HepG2 (cell line): ENCODE measurements at regions not wholly inside any gene's neighbourhood (a gene's known extent, or its start where the extent isn't known, plus 50 kb on each side); places are given as distances from the start of the nearest gene placed in this dataset.

Source experiments
- ATAC-seq: fragments of 200-7000 bp; cut with Tn5 transposase; 3 replicates; pipeline ENCODE4 v1.9.1; 2020; ENCODE audit warnings: mild to moderate bottlenecking, moderate library complexity
- BruUV-seq: library from RNA; stranded (reverse); fragments of 400-500 nt; replicated peaks from 2 replicates; lab custom pipeline; 2021; lab: Mats Ljungman, UMichigan
- CTCF ChIA-PET: fragments of 300-600 bp; formaldehyde crosslinking; extraction: SDS; loops from one replicate; lab custom pipeline; 2021; ENCODE audit warnings: low total read pairs, inconsistent platforms, low intra/inter-chr PET ratio; lab: Yijun Ruan, JAX
- POLR2A ChIA-PET: fragments of 350-600 bp; sonication (Branson Sonifier 250); formaldehyde crosslinking; loops from one replicate; lab custom pipeline; 2020; ENCODE audit warnings: antibody characterized with exemption, inconsistent platforms; lab: Yijun Ruan, JAX
- DNase-seq: peaks from one replicate; pipeline ENCODE4 v3.0.0-alpha.2; 2015; ENCODE audit warnings: low spot score
- FAIRE-seq: peaks from 3 replicates; lab custom pipeline; 2011; peaks lifted over from hg19 to GRCh38; lab: Jason Lieb, UNC
- H2AFZ ChIP-seq: one replicate; pipeline ENCODE4 v1.6.1; 2011; ENCODE audit warnings: low read length, inconsistent platforms
- H3K27ac ChIP-seq: fragments of 300-600 bp; 3 replicates; pipeline ENCODE4 v1.8.0; 2011; ENCODE audit warnings: mixed run types, mild to moderate bottlenecking, mixed read lengths, low read length, inconsistent platforms; ENCODE audit not compliant: insufficient read depth; ENCODE audit errors: extremely low read length
- H3K27me3 ChIP-seq, 2 experiments: fragments of 200-600 bp in 1 of 2; 2 replicates in 1 of 2; 3 replicates in 1 of 2; pipeline versions ENCODE4 v1.6.0 to v1.8.0; 2011; ENCODE audit warnings: low read length in 2 of 2, mild to moderate bottlenecking in 2 of 2, moderate library complexity in 2 of 2, inconsistent platforms in 1 of 2; ENCODE audit not compliant: insufficient read depth in 2 of 2, control insufficient read depth in 1 of 2
- H3K36me3 ChIP-seq, 2 experiments: fragments of 200-600 bp in 1 of 2; replicated peaks in 1 of 2; 2 replicates in 1 of 2; 3 replicates in 1 of 2; pipeline versions ENCODE4 v1.5.1 to v1.8.0; 2011; ENCODE audit warnings: low read length in 2 of 2, inconsistent platforms in 1 of 2; ENCODE audit not compliant: insufficient read depth in 2 of 2, control insufficient read depth in 1 of 2
- H3K4me1 ChIP-seq: 2 replicates; pipeline ENCODE4 v1.5.1; 2012; ENCODE audit warnings: low read length, inconsistent platforms; ENCODE audit not compliant: insufficient read depth
- H3K4me2 ChIP-seq: 2 replicates; pipeline ENCODE4 v1.6.0; 2011; ENCODE audit warnings: low read depth, low read length, inconsistent platforms
- H3K4me3 ChIP-seq, 3 experiments: fragments of 200-600 bp in 1 of 3; sonication (generic), shearing (Covaris generic) in 1 of 3; replicated peaks in 1 of 3; 2 replicates each; pipeline ENCODE4 v1.5.1; 2011 to 2016; ENCODE audit warnings: low read length in 3 of 3, inconsistent platforms in 2 of 3, low read depth in 2 of 3, mild to moderate bottlenecking in 2 of 3, control low read depth in 1 of 3, mixed read lengths in 1 of 3; ENCODE audit not compliant: insufficient read depth in 1 of 3
- H3K79me2 ChIP-seq: one replicate; pipeline ENCODE4 v1.6.1; 2011; ENCODE audit warnings: low read length, inconsistent platforms; ENCODE audit not compliant: insufficient read depth
- H3K9ac ChIP-seq: 2 replicates; pipeline ENCODE4 v1.6.0; 2011; ENCODE audit warnings: mild to moderate bottlenecking, low read depth, low read length, inconsistent platforms; ENCODE audit not compliant: insufficient read depth
- H3K9me3 ChIP-seq: 2 replicates; pipeline ENCODE4 v1.5.1; 2012; ENCODE audit warnings: mild to moderate bottlenecking, low read length
- H4K20me1 ChIP-seq: 2 replicates; pipeline ENCODE4 v1.6.0; 2011; ENCODE audit warnings: inconsistent platforms, mild to moderate bottlenecking, low read length, moderate library complexity; ENCODE audit not compliant: insufficient read depth
- ATF2 ChIP-seq: sonication (generic); formaldehyde crosslinking; IDR thresholded peaks from 2 replicates; pipeline ENCODE4 v1.4.0; 2020; ENCODE audit warnings: missing genetic modification reagents
- BCLAF1 ChIP-seq: fragments of 450-650 bp; IDR thresholded peaks from 2 replicates; pipeline ENCODE4 v1.6.1; 2017; ENCODE audit warnings: mild to moderate bottlenecking
- FOXP1 ChIP-seq, 2 experiments: fragments of 450-650 bp in 1 of 2; IDR thresholded peaks; 2 replicates each; pipeline ENCODE4 v1.6.1; 2017 to 2018; ENCODE audit warnings: antibody characterized with exemption in 1 of 2
- GZF1 ChIP-seq: sonication (generic); formaldehyde crosslinking; IDR thresholded peaks from 2 replicates; pipeline ENCODE4 v1.5.1; 2020; ENCODE audit warnings: mild to moderate bottlenecking, missing genetic modification reagents
- HCFC1 ChIP-seq: fragments of 150-350 bp; IDR thresholded peaks from 2 replicates; pipeline ENCODE4 v1.6.1; 2014; ENCODE audit warnings: low read depth, low read length
- MED13 ChIP-seq: sonication (generic); formaldehyde crosslinking; IDR thresholded peaks from 2 replicates; pipeline ENCODE4 v1.5.0; 2020; ENCODE audit warnings: missing genetic modification reagents
- PHF8 ChIP-seq: sonication (generic); formaldehyde crosslinking; IDR thresholded peaks from 2 replicates; pipeline ENCODE4 v1.5.0; 2020; ENCODE audit warnings: missing genetic modification reagents
- SKI ChIP-seq: fragments of 450-650 bp; IDR thresholded peaks from one replicate; pipeline ENCODE4 v1.6.1; 2018; ENCODE audit warnings: mild to moderate bottlenecking; ENCODE audit not compliant: partially characterized antibody
- TRIM22 ChIP-seq: fragments of 450-650 bp; IDR thresholded peaks from 2 replicates; pipeline ENCODE4 v1.6.1; 2017
- ZIK1 ChIP-seq: sonication (generic); formaldehyde crosslinking; IDR thresholded peaks from 2 replicates; pipeline ENCODE4 v1.5.0; 2020; ENCODE audit warnings: mild to moderate bottlenecking, low read depth, missing genetic modification reagents, borderline replicate concordance
- ZNF639 ChIP-seq: conservative IDR thresholded peaks from 2 replicates; pipeline ENCODE4 v1.6.1; 2018; ENCODE audit warnings: missing genetic modification reagents
- ZSCAN31 ChIP-seq: sonication (generic); formaldehyde crosslinking; IDR thresholded peaks from 2 replicates; pipeline ENCODE4 v1.5.0; 2020; ENCODE audit warnings: low read depth, mild to moderate bottlenecking, missing genetic modification reagents
- WGBS: methylation state at CpG from one replicate; pipeline ENCODE4 v1.1.6; 2017; ENCODE audit warnings: low lambda C conversion rate; 5-methylcytosine and 5-hydroxymethylcytosine counted together
- in situ Hi-C: cut with HindIII; loops from 2 replicates; pipeline ENCODE4 v1.10.0; 2017; ENCODE audit warnings: low pct_unique_long_range_greater_than_20kb; ENCODE audit not compliant: extremely low pct_ligation_motif_present
- intact Hi-C: fragments of 100-400 bp; cut with micrococcal nuclease; formaldehyde crosslinking; loops from one replicate; pipeline ENCODE4 v1.10.0; 2022; ENCODE audit not compliant: unreplicated experiment

GRCh38 chr14:76657846-76658245, 103.4 kb upstream of the VASH1 start:
- Histone ChIP-seq H3K4me1 (peaks cover 28% of the 10 kb centered on the region), H3K36me3 (no peaks in the 10 kb centered on the region), H3K27me3 (peaks cover 0 to 2% of the 10 kb centered on the region in 2 experiments; a peak in 1 of 5 replicates), H3K9me3 (peaks cover 14% of the 10 kb centered on the region), H3K4me3 (no peak overlapping the region), H3K9ac (no peak overlapping the region), H3K79me2 (no peaks in the 10 kb centered on the region), H2AFZ (no peak overlapping the region), H4K20me1 (no peaks in the 10 kb centered on the region), H3K27ac (no peak overlapping the region), H3K4me2 (no peak overlapping the region)
- ChIA-PET POLR2A (no interaction called here), CTCF (no interaction called here)
- no peak for ATAC-seq
- TF ChIP-seq PHF8 (CRISPR knock-in tag) (no peak), TRIM22 (no peak), MED13 (no peak), HCFC1 (no peak), ZSCAN31 (CRISPR knock-in tag) (no peak), ATF2 (no peak)
- no peak for FAIRE-seq
- BruUV-seq: no TSS peak
- DNase-seq: no peak
- intact Hi-C loops (no loop called here), in situ Hi-C loops (no loop called here)

- DNase-seq (no peak), ATAC-seq (no peak), FAIRE-seq (no peak)
- H3K27me3 ChIP-seq: no peaks in the 10 kb centered on the region
- no peaks in the 10 kb centered on the region for H3K36me3 ChIP-seq
- POLR2A ChIA-PET: no interaction called here
- no peaks in the 10 kb centered on the region for H3K79me2 ChIP-seq
- no peaks in the 10 kb centered on the region for H4K20me1 ChIP-seq
- H3K27ac ChIP-seq: no peak overlapping the region
- TF ChIP-seq BCLAF1 (no peak), FOXP1 (IDR thresholded peaks at IDR 0.05) (no peak), FOXP1 (CRISPR knock-in tag; IDR thresholded peaks at IDR 0.05) (no peak), ZIK1 (CRISPR knock-in tag) (no peak), GZF1 (CRISPR knock-in tag) (no peak), SKI (no peak), ZNF639 (CRISPR knock-in tag) (no peak)
- H3K9me3 ChIP-seq: peaks cover 14% of the 10 kb centered on the region
- no peak overlapping the region for H3K4me2 ChIP-seq
- no peak overlapping the region for H3K4me3 ChIP-seq
- no peak overlapping the region for H3K9ac ChIP-seq
- no TSS peak for BruUV-seq
- CTCF ChIA-PET: no interaction called here
- WGBS: 58% methylated on average over 4 of the region's 4 CpGs
- no peaks in the 10 kb centered on the region; the same call in 1 of the 2 replicates for H3K4me1 ChIP-seq
- intact Hi-C loops (no loop called here), in situ Hi-C loops (no loop called here)
- no peak overlapping the region for H2AFZ ChIP-seq
Measured at GRCh38 chr14:76662580-76662979, 98.7 kb upstream of the VASH1 start.
